GM18868 (cell line): ENCODE measurements at regions not wholly inside any gene's neighbourhood (a gene's known extent, or its start where the extent isn't known, plus 50 kb on each side); places are given as distances from the start of the nearest gene placed in this dataset.

Experiments
- ATAC-seq: cut with Tn5 transposase; IDR thresholded peaks from one replicate; pipeline ENCODE4 v1.9.1; 2021; ENCODE audit warnings: mild to moderate bottlenecking, moderate library complexity; ENCODE audit not compliant: unreplicated experiment

- no peak for ATAC-seq
These were observed 681.3 kb downstream of the TNS3 start for GRCh38 chr7:46900312-46901263.

GRCh38 chr7:46897381-46897780 is 684.5 kb downstream of the TNS3 start:
- no peak for ATAC-seq

- ATAC-seq: no peak
These were observed 695.1 kb downstream of the TNS3 start for GRCh38 chr7:46886669-46887374.

- no peak for ATAC-seq
These were observed 696.7 kb downstream of the TNS3 start for GRCh38 chr7:46885167-46885566.

- no peak for ATAC-seq
These were observed 700.3 kb downstream of the TNS3 start for GRCh38 chr7:46881507-46882127.

- no peak for ATAC-seq
These were observed 701.3 kb downstream of the TNS3 start for GRCh38 chr7:46880508-46881196.

GRCh38 chr7:46879783-46880182 is 702.1 kb downstream of the TNS3 start:
- ATAC-seq: no peak

GRCh38 chr7:46871516-46871915 is 710.4 kb downstream of the TNS3 start:
- no peak for ATAC-seq

- ATAC-seq: no peak
These were observed 717.2 kb downstream of the TNS3 start for GRCh38 chr7:46864716-46865115.

GRCh38 chr7:46859963-46860475 is 721.9 kb downstream of the TNS3 start:
- no peak for ATAC-seq

- ATAC-seq: no peak
These were observed 726.1 kb downstream of the TNS3 start for GRCh38 chr7:46855851-46856250.

GRCh38 chr7:46854958-46855473 is 726.9 kb downstream of the TNS3 start:
- ATAC-seq: no peak

- no peak for ATAC-seq
These were observed 728.5 kb downstream of the TNS3 start for GRCh38 chr7:46853451-46853850.

GRCh38 chr7:46852795-46853194 is 729.1 kb downstream of the TNS3 start:
- ATAC-seq: no peak

- no peak for ATAC-seq
These were observed 731.2 kb downstream of the TNS3 start for GRCh38 chr7:46850563-46851330.

- no peak for ATAC-seq
These were observed 733.0 kb downstream of the TNS3 start for GRCh38 chr7:46848944-46849343.

GRCh38 chr7:46848311-46848710 is 733.6 kb downstream of the TNS3 start:
- no peak for ATAC-seq

GRCh38 chr7:46847126-46847525 is 734.8 kb downstream of the TNS3 start:
- no peak for ATAC-seq

GRCh38 chr7:46844486-46844885 is 737.4 kb downstream of the TNS3 start:
- ATAC-seq: no peak

GRCh38 chr7:46841248-46841647 is 740.7 kb downstream of the TNS3 start:
- ATAC-seq: no peak
